Colonic mucosa (tissue), 4 donors: ENCODE measurements at regions not wholly inside any gene's neighbourhood (a gene's known extent, or its start where the extent isn't known, plus 50 kb on each side); places are given as distances from the start of the nearest gene placed in this dataset.

Experiments
- DNase-seq: peaks from one replicate; pipeline ENCODE4 v3.0.0-alpha.2; 2020
- H3K27ac ChIP-seq: fragments of 200-600 bp; one replicate; pipeline ENCODE4 v1.8.0; 2021
- H3K27me3 ChIP-seq: fragments of 200-600 bp; one replicate; pipeline ENCODE4 v1.8.0; 2021
- H3K36me3 ChIP-seq: fragments of 200-600 bp; one replicate; pipeline ENCODE4 v1.8.0; 2021
- H3K4me1 ChIP-seq: fragments of 200-600 bp; one replicate; pipeline ENCODE4 v1.8.0; 2021; ENCODE audit warnings: mild to moderate bottlenecking
- H3K4me3 ChIP-seq: fragments of 200-600 bp; one replicate; pipeline ENCODE4 v1.8.0; 2021
- H3K9ac ChIP-seq, 2 donors: one replicate each; pipeline ENCODE4 v1.7.0; 2013; ENCODE audit warnings: control low read depth in 2 of 2, low read depth in 2 of 2, low read length in 2 of 2
- H3K9me3 ChIP-seq: fragments of 200-600 bp; one replicate; pipeline ENCODE4 v1.8.0; 2021
- CTCF ChIP-seq: fragments of 200-600 bp; IDR thresholded peaks from one replicate; pipeline ENCODE4 v1.8.0; 2022; ENCODE audit warnings: antibody characterized with exemption, mild to moderate bottlenecking
- intact Hi-C: fragments of 100-400 bp; cut with DNase I; formaldehyde crosslinking; loops from one replicate; pipeline ENCODE4 v1.14.1; 2022
- donor health status: healthy.
- donor health status: DM: no; HTN: no; CAD: no.
- donor health status: DM: no; HTN: no; CAD: no.

GRCh38 chr21:19992540-19992939 lies 1005.7 kb upstream of the NCAM2 start:
- no peak for DNase-seq
- no peak overlapping the region for H3K27ac ChIP-seq
- H3K9ac ChIP-seq, result no peak overlapping the region
- no peaks in the 10 kb centered on the region for H3K9me3 ChIP-seq
- H3K36me3 ChIP-seq, result no peaks in the 10 kb centered on the region
- no peaks in the 10 kb centered on the region for H3K4me1 ChIP-seq
- intact Hi-C loops, result no loop called here
- TF ChIP-seq CTCF, result no peak
- no peaks in the 10 kb centered on the region for H3K27me3 ChIP-seq
- no peak overlapping the region for H3K4me3 ChIP-seq

GRCh38 chr21:19993268-19993667 lies 1004.9 kb upstream of the NCAM2 start:
- intact Hi-C loops, result no loop called here
- Histone ChIP-seq H3K4me1 (no peaks in the 10 kb centered on the region), H3K36me3 (no peaks in the 10 kb centered on the region), H3K9ac (no peak overlapping the region), H3K27me3 (no peaks in the 10 kb centered on the region), H3K27ac (no peak overlapping the region), H3K4me3 (no peak overlapping the region), H3K9me3 (no peaks in the 10 kb centered on the region)
- DNase-seq, result no peak
- TF ChIP-seq CTCF, result no peak

- Histone ChIP-seq H3K4me3 (no peak overlapping the region), H3K27me3 (no peaks in the 10 kb centered on the region), H3K36me3 (no peaks in the 10 kb centered on the region), H3K9ac (no peak overlapping the region), H3K27ac (no peak overlapping the region), H3K4me1 (no peaks in the 10 kb centered on the region), H3K9me3 (no peaks in the 10 kb centered on the region)
- no peak for TF ChIP-seq CTCF
- no peak for DNase-seq
- intact Hi-C loops, result no loop called here
Measured at GRCh38 chr21:19995253-19995652, 1003.0 kb upstream of the NCAM2 start.

- no peak for DNase-seq
- Histone ChIP-seq H3K9ac (no peak overlapping the region), H3K4me1 (no peaks in the 10 kb centered on the region), H3K9me3 (no peaks in the 10 kb centered on the region), H3K36me3 (no peaks in the 10 kb centered on the region), H3K27ac (no peak overlapping the region), H3K4me3 (no peak overlapping the region), H3K27me3 (no peaks in the 10 kb centered on the region)
- TF ChIP-seq CTCF, result no peak
- intact Hi-C loops, result no loop called here
Measured at GRCh38 chr21:19998453-19998852, 999.8 kb upstream of the NCAM2 start.

GRCh38 chr21:19999369-20000272 lies 998.6 kb upstream of the NCAM2 start:
- Histone ChIP-seq H3K9me3 (no peaks in the 10 kb centered on the region), H3K36me3 (no peaks in the 10 kb centered on the region), H3K9ac (no peak overlapping the region), H3K27ac (no peak overlapping the region), H3K4me3 (no peak overlapping the region), H3K27me3 (no peaks in the 10 kb centered on the region), H3K4me1 (no peaks in the 10 kb centered on the region)
- TF ChIP-seq CTCF, result no peak
- intact Hi-C loops, result no loop called here
- no peak for DNase-seq
